ENCODE measurements at regions not wholly inside any gene's neighbourhood (a gene's known extent, or its start where the extent isn't known, plus 50 kb on each side); places are given as distances from the start of the nearest gene placed in this dataset.

DNA sequence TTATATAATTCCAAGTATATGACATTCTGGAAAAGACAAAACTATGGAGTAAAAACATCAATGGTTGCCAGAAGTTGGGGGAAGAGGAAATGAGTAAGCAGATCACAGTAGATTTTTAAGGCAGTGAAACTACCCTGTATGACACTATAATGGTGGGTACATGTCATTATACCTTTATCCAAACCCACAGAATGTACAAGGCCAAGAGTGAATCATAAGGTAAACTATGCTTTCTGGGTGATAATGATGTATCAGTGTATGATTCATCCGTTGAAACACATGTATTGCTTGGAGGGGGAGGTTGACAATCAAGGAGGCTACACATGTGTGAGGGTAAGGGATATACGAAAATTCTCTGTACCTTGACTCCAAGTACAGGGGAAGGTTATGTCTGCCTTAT lies 862.7 kb downstream of the PLA2G4A start:
- POLR2A ChIA-PET = no interaction called here
- H3K9me3 ChIP-seq = no peaks in the 10 kb centered on the region
- ATAC-seq = peak; percentile 77 to 81
- H3K27ac ChIP-seq = no peak overlapping the region
- FAIRE-seq = peak; percentile 23
- TF ChIP-seq EHF (CRISPR knock-in tag; IDR thresholded peaks at IDR 0.05) (no peak), HOXA7 (CRISPR knock-in tag; IDR thresholded peaks at IDR 0.05) (no peak), RNF2 (IDR thresholded peaks at IDR 0.05; ENCODE audit: borderline replicate concordance, low read depth) (no peak), EP300 (IDR thresholded peaks at IDR 0.05) (peak in 1 of 2 experiments; percentile 30; a peak in 1 of 5 replicates), ZNF302 (CRISPR knock-in tag; IDR thresholded peaks at IDR 0.05) (no peak), BHLHE40 (IDR thresholded peaks at IDR 0.05; ENCODE audit: low read depth, low read length) (no peak), JUN (IDR thresholded peaks at IDR 0.05) (peak; percentile 28 to 71; a peak in 1 of 5 replicates), RAD21 (conservative IDR thresholded peaks at IDR 0.05 in 1 of 2, IDR thresholded peaks at IDR 0.05 in 1 of 2) (peak in 1 of 2 experiments; percentile 24; a peak in 1 of 5 replicates), RFX5 (IDR thresholded peaks at IDR 0.05) (no peak), JUNB (IDR thresholded peaks at IDR 0.05) (peak; percentile 95), CEBPB (IDR thresholded peaks at IDR 0.05) (no peak), FOXS1 (CRISPR knock-in tag; IDR thresholded peaks at IDR 0.05) (no peak), NFE2L2 (conservative IDR thresholded peaks at IDR 0.05; ENCODE audit: low read length) (no peak), KDM5A (IDR thresholded peaks at IDR 0.05) (no peak), CHD2 (IDR thresholded peaks at IDR 0.05; ENCODE audit: low read length, partially characterized antibody) (no peak), FOSL2 (IDR thresholded peaks at IDR 0.05) (peak; percentile 88), FOSL2 (CRISPR knock-in tag; IDR thresholded peaks at IDR 0.05) (peak; percentile 72), GATA3 (IDR thresholded peaks at IDR 0.05; ENCODE audit: borderline replicate concordance) (0 out of 2 replicates have a peak, but pooled peaks have one; percentile 43), HDAC2 (IDR thresholded peaks at IDR 0.05) (no peak), SMC3 (IDR thresholded peaks at IDR 0.05) (no peak), MAZ (IDR thresholded peaks at IDR 0.05; ENCODE audit: borderline replicate concordance, low read depth, low read length) (no peak), ZFP36 (IDR thresholded peaks at IDR 0.05; ENCODE audit: borderline replicate concordance, partially characterized antibody) (no peak)
- TF ChIP-seq, protein P1, sequence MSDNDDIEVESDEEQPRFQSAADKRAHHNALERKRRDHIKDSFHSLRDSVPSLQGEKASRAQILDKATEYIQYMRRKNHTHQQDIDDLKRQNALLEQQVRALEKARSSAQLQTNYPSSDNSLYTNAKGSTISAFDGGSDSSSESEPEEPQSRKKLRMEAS (IDR thresholded peaks at IDR 0.05) = no peak
- TF ChIP-seq, protein P2, sequence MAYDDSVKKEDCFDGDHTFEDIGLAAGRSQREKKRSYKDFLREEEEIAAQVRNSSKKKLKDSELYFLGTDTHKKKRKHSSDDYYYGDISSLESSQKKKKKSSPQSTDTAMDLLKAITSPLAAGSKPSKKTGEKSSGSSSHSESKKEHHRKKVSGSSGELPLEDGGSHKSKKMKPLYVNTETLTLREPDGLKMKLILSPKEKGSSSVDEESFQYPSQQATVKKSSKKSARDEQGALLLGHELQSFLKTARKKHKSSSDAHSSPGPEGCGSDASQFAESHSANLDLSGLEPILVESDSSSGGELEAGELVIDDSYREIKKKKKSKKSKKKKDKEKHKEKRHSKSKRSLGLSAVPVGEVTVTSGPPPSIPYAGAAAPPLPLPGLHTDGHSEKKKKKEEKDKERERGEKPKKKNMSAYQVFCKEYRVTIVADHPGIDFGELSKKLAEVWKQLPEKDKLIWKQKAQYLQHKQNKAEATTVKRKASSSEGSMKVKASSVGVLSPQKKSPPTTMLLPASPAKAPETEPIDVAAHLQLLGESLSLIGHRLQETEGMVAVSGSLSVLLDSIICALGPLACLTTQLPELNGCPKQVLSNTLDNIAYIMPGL (CRISPR knock-in tag; IDR thresholded peaks at IDR 0.05; ENCODE audit: borderline replicate concordance) = no peak
- TF ChIP-seq, protein P3, sequence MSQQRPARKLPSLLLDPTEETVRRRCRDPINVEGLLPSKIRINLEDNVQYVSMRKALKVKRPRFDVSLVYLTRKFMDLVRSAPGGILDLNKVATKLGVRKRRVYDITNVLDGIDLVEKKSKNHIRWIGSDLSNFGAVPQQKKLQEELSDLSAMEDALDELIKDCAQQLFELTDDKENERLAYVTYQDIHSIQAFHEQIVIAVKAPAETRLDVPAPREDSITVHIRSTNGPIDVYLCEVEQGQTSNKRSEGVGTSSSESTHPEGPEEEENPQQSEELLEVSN (IDR thresholded peaks at IDR 0.05; ENCODE audit: borderline replicate concordance, low read depth) = no peak
- TF ChIP-seq, protein P4, sequence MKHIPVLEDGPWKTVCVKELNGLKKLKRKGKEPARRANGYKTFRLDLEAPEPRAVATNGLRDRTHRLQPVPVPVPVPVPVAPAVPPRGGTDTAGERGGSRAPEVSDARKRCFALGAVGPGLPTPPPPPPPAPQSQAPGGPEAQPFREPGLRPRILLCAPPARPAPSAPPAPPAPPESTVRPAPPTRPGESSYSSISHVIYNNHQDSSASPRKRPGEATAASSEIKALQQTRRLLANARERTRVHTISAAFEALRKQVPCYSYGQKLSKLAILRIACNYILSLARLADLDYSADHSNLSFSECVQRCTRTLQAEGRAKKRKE (CRISPR knock-in tag; IDR thresholded peaks at IDR 0.05; ENCODE audit: low read depth) = no peak
- TF ChIP-seq, protein P5, sequence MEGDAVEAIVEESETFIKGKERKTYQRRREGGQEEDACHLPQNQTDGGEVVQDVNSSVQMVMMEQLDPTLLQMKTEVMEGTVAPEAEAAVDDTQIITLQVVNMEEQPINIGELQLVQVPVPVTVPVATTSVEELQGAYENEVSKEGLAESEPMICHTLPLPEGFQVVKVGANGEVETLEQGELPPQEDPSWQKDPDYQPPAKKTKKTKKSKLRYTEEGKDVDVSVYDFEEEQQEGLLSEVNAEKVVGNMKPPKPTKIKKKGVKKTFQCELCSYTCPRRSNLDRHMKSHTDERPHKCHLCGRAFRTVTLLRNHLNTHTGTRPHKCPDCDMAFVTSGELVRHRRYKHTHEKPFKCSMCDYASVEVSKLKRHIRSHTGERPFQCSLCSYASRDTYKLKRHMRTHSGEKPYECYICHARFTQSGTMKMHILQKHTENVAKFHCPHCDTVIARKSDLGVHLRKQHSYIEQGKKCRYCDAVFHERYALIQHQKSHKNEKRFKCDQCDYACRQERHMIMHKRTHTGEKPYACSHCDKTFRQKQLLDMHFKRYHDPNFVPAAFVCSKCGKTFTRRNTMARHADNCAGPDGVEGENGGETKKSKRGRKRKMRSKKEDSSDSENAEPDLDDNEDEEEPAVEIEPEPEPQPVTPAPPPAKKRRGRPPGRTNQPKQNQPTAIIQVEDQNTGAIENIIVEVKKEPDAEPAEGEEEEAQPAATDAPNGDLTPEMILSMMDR (IDR thresholded peaks at IDR 0.05) = no peak
- TF ChIP-seq, protein P6, sequence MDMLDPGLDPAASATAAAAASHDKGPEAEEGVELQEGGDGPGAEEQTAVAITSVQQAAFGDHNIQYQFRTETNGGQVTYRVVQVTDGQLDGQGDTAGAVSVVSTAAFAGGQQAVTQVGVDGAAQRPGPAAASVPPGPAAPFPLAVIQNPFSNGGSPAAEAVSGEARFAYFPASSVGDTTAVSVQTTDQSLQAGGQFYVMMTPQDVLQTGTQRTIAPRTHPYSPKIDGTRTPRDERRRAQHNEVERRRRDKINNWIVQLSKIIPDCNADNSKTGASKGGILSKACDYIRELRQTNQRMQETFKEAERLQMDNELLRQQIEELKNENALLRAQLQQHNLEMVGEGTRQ (IDR thresholded peaks at IDR 0.05) = no peak
- H3K4me2 ChIP-seq = peak overlapping the region; percentile 10; the same call in 1 of the 3 replicates
- CTCF ChIA-PET = no interaction called here
- 14% methylated on average over 2 of the region's 2 CpGs for WGBS (ENCODE audit: missing lambda C conversion rate)
- H3K4me1 ChIP-seq = peaks cover 21% of the 10 kb centered on the region; the same call in 2 of the 3 replicates
- no peak overlapping the region for H3K4me3 ChIP-seq
- DNase-seq (ENCODE audit: low read depth in 1 of 2, low spot score in 1 of 2) = peak; percentile 33 to 55

All from A549 (cell line).